ENCODE measurements at regions not wholly inside any gene's neighbourhood (a gene's known extent, or its start where the extent isn't known, plus 50 kb on each side); places are given as distances from the start of the nearest gene placed in this dataset.

DNA sequence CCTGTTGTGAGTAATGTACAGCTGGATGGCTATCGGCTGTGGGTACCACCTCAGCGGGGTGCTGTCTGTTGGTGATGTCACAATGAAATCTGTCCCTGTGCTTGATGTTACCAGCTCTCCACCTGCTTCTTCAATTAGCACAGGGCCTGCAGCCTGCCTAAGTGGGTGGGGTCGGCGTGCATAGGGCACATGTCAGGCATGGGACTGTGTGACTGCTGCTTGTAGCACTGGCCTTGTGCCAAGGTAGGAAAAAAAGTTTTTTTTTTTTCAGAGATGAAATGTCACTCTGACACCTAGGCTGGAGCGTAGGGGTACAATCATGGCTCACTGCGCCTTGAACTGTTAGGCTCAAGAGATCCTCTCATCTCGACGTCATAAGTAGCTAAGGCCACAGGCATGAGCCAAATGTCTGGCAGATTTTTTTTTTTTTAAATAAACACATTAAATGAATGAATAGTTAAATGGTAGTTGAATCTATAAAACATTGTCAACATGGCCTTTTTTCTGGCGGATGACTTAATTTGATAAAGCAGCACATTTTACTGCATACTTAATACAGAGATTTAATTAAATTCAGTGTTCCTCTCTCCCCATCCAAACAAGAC is 222.5 kb downstream of the NXNL2 start:
- no peak for DNase-seq (ENCODE audit: low read depth, low spot score)
- ChIA-PET POLR2A (no interaction called here), CTCF (no interaction called here)

DNA sequence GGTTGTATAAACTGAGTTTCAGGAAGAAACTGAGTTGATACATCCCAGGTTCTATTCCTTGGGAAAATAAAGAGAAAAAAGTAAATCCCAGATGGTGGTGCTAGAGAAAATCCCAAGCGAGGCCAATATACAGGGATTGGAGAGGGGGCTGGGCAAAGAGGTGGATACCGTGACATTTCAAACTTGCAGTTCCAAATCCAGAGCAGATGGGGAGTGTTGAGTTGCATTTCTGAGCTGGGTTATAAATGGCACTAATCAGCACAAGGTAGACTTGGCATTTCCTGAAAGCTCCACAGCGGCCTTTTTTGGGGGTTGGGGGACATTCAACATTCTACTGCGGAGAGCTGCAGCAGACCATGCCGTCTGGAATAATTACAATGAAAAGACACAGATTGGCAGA is 224.4 kb downstream of the NXNL2 start:
- H3K4me3 ChIP-seq (ENCODE audit: low read depth, low read length): no peak overlapping the region
- no peaks in the 10 kb centered on the region for H3K9me3 ChIP-seq (ENCODE audit: control insufficient read depth, insufficient read depth, low read length)
- no peaks in the 10 kb centered on the region for H3K27me3 ChIP-seq (ENCODE audit: control insufficient read depth, insufficient read depth, low read length)
- ChIA-PET POLR2A (no interaction called here), CTCF (no interaction called here)
- DNase-seq (ENCODE audit: low read depth, low spot score): no peak
- no peak overlapping the region for H3K27ac ChIP-seq (ENCODE audit: low read depth, low read length)
- TF ChIP-seq, protein P1, sequence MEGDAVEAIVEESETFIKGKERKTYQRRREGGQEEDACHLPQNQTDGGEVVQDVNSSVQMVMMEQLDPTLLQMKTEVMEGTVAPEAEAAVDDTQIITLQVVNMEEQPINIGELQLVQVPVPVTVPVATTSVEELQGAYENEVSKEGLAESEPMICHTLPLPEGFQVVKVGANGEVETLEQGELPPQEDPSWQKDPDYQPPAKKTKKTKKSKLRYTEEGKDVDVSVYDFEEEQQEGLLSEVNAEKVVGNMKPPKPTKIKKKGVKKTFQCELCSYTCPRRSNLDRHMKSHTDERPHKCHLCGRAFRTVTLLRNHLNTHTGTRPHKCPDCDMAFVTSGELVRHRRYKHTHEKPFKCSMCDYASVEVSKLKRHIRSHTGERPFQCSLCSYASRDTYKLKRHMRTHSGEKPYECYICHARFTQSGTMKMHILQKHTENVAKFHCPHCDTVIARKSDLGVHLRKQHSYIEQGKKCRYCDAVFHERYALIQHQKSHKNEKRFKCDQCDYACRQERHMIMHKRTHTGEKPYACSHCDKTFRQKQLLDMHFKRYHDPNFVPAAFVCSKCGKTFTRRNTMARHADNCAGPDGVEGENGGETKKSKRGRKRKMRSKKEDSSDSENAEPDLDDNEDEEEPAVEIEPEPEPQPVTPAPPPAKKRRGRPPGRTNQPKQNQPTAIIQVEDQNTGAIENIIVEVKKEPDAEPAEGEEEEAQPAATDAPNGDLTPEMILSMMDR (IDR thresholded peaks at IDR 0.05; ENCODE audit: low read depth, low read length): no peak

More for the DNA sequence above, 222.5 kb downstream of the NXNL2 start:
- H3K27ac ChIP-seq (ENCODE audit: low read depth, low read length): no peak overlapping the region
- H3K9me3 ChIP-seq (ENCODE audit: control insufficient read depth, insufficient read depth, low read length): no peaks in the 10 kb centered on the region
- H3K4me3 ChIP-seq (ENCODE audit: low read depth, low read length): no peak overlapping the region
- no peaks in the 10 kb centered on the region for H3K27me3 ChIP-seq (ENCODE audit: control insufficient read depth, insufficient read depth, low read length)
- TF ChIP-seq, protein P1 (IDR thresholded peaks at IDR 0.05; ENCODE audit: low read depth, low read length): no peak

DNA sequence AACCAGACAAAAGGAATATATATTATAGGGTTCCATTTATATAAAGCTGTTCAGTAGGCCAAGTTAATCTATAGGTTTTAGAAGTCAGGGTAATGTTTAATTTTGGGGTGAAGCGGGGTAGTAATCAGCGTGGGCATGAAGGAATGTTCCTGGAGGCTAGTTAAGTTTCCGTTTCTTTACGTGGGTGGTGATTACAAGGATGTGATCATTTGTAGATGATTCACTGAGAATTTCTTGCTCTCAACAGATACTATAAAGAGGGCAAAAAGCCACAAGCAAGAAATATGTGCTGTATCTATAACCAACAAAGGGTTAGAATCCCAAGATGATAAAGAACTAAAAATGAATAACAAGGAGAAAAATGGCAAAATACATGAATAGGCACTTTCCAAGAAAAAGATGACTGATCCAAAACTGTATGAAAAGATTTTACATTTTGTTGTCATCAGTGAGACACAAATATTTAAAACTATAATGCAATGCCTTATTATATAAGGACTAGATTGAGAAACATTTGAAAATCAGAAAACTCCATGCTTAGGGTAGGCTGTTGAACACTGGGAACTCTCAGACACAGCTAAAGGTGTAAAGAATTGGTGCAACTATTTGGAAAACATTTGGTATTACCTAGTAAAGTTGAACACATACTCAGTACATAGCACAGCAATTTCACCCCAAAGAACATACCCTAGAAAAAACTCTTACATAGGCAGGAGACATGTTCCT is 224.3 kb upstream of the S1PR3 start:
- POLR2A ChIA-PET: interaction anchor here (0.9 kb wide), 1 partner anchor 20 kb away, joined by 5 read pairs; no protein-coding TSS in a partner anchor
- Histone ChIP-seq H3K4me3 (ENCODE audit: low read depth, low read length) (no peak overlapping the region), H3K9me3 (ENCODE audit: control insufficient read depth, insufficient read depth, low read length) (no peaks in the 10 kb centered on the region), H3K27me3 (ENCODE audit: control insufficient read depth, insufficient read depth, low read length) (no peaks in the 10 kb centered on the region), H3K27ac (ENCODE audit: low read depth, low read length) (no peak overlapping the region)
- DNase-seq (ENCODE audit: low read depth, low spot score): no peak
- TF ChIP-seq, protein P1 (IDR thresholded peaks at IDR 0.05; ENCODE audit: low read depth, low read length): no peak
- CTCF ChIA-PET: no interaction called here

DNA sequence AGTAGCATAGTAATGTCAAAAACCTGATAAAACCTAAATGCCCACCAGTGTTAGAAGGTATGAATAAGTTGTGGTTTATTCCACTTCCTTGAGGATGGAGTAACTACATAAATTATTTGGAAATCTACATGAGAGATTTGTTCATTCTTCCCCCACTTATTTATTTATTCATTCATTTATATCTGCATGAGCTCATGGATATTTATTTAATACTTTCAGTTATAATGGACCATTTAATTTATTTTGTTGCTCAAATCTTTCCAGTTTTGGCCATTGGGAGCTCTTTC is 223.8 kb upstream of the S1PR3 start:
- CTCF ChIA-PET: no interaction called here
- no peak for DNase-seq (ENCODE audit: low read depth, low spot score)
- Histone ChIP-seq H3K27ac (ENCODE audit: low read depth, low read length) (no peak overlapping the region), H3K4me3 (ENCODE audit: low read depth, low read length) (no peak overlapping the region), H3K27me3 (ENCODE audit: control insufficient read depth, insufficient read depth, low read length) (no peaks in the 10 kb centered on the region), H3K9me3 (ENCODE audit: control insufficient read depth, insufficient read depth, low read length) (no peaks in the 10 kb centered on the region)
- POLR2A ChIA-PET: interaction anchor here (0.9 kb wide), 1 partner anchor 21 kb away, joined by 5 read pairs; no protein-coding TSS in a partner anchor
- TF ChIP-seq, protein P1 (IDR thresholded peaks at IDR 0.05; ENCODE audit: low read depth, low read length): no peak

DNA sequence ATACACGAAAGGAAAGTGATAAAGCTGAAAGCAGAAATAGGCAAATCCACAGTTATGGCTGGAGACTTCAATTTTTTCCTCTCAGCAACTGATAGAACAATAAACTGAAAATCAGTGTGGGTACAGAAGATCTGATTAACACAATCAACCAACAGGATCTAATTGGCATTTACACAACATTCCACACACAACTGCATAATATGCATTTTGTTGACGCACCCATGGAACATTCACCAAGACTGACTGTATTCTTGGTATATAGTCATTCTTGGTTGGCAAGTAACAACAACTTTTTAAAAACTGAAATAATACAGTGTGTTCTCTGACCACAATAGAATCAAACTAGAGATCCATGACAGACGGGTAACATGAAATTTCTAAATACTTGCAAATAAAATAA is 218.7 kb upstream of the S1PR3 start:
- Histone ChIP-seq H3K27ac (ENCODE audit: low read depth, low read length) (no peak overlapping the region), H3K9me3 (ENCODE audit: control insufficient read depth, insufficient read depth, low read length) (no peaks in the 10 kb centered on the region), H3K4me3 (ENCODE audit: low read depth, low read length) (no peak overlapping the region), H3K27me3 (ENCODE audit: control insufficient read depth, insufficient read depth, low read length) (no peaks in the 10 kb centered on the region)
- DNase-seq (ENCODE audit: low read depth, low spot score): no peak
- CTCF ChIA-PET: no interaction called here
- TF ChIP-seq, protein P1 (IDR thresholded peaks at IDR 0.05; ENCODE audit: low read depth, low read length): no peak
- POLR2A ChIA-PET: no interaction called here
